ENCODE measurements at regions not wholly inside any gene's neighbourhood (a gene's known extent, or its start where the extent isn't known, plus 50 kb on each side); places are given as distances from the start of the nearest gene placed in this dataset.

DNA sequence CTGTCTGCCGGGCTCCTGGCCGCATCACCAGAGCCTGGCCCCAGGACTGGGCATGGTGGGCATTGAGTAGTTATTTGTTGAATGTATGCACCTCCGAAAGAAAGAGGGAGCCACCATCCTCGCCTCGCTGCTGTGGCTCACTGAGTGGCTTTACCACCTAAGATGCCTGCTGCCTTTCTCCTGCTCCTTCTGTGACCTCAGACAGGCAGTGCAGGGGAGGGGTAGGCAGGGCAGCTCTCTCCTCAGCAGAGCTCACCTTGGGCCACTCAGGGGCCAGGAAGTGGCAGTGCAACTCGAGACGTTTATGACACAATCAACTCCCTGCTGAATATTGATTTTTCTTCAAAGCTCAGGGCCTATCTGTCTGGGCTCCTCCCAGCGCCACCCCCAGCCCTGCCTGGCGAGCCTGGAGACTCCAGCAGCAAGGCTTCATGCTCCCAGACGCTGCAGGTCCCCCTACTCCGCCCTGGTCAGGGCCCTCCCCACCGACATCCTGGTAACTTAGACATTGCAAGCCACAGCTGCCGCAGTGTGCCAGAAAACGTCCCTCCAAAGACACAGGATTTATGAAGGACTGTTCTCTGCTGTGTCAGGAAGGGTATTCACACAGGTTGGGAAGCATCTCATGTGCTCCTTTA is 84.3 kb upstream of the DIO3 start (continued):
- TF ChIP-seq, protein P1, sequence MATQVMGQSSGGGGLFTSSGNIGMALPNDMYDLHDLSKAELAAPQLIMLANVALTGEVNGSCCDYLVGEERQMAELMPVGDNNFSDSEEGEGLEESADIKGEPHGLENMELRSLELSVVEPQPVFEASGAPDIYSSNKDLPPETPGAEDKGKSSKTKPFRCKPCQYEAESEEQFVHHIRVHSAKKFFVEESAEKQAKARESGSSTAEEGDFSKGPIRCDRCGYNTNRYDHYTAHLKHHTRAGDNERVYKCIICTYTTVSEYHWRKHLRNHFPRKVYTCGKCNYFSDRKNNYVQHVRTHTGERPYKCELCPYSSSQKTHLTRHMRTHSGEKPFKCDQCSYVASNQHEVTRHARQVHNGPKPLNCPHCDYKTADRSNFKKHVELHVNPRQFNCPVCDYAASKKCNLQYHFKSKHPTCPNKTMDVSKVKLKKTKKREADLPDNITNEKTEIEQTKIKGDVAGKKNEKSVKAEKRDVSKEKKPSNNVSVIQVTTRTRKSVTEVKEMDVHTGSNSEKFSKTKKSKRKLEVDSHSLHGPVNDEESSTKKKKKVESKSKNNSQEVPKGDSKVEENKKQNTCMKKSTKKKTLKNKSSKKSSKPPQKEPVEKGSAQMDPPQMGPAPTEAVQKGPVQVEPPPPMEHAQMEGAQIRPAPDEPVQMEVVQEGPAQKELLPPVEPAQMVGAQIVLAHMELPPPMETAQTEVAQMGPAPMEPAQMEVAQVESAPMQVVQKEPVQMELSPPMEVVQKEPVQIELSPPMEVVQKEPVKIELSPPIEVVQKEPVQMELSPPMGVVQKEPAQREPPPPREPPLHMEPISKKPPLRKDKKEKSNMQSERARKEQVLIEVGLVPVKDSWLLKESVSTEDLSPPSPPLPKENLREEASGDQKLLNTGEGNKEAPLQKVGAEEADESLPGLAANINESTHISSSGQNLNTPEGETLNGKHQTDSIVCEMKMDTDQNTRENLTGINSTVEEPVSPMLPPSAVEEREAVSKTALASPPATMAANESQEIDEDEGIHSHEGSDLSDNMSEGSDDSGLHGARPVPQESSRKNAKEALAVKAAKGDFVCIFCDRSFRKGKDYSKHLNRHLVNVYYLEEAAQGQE (IDR thresholded peaks at IDR 0.05; ENCODE audit: unreplicated experiment), result no peak

DNA sequence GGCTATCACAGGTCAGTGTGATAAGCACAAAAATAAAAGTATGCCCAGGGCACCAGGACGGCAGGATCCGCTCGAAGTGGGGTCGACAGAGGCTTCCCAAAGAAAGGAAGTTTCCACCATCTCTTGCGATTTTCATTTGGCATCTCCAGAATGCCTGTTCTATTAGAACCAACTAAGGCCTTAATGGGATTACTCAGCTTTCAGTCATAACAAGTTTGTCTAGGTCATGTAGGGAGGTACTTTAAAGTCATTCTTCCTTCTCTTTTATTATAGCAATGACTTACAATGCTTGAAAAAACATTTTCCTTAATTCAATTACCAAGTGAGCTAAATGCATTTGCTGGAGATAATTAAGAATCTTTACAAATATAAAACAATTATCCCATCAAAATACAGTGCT is 83.6 kb upstream of the DIO3 start:
- TF ChIP-seq, protein P1 (IDR thresholded peaks at IDR 0.05; ENCODE audit: unreplicated experiment), result no peak
- TF ChIP-seq STAT1 (IDR thresholded peaks at IDR 0.05; ENCODE audit: unreplicated experiment) (no peak), POLR2AphosphoS5 (IDR thresholded peaks at IDR 0.05; ENCODE audit: low read depth) (no peak)
- Mint-ChIP-seq H3K4me3 (0 out of 3 replicates have a peak overlapping the region, but pooled peaks have one; percentile 5), H3K9me3 (peaks cover 7% of the 10 kb centered on the region; the same call in 1 of the 3 replicates), H3K4me1 (peaks cover 18% of the 10 kb centered on the region), H3K27ac (no peak overlapping the region; the same call in 1 of the 2 replicates), H3K27me3 (ENCODE audit: insufficient read depth, low read depth, poor library complexity) (peaks cover 12% of the 10 kb centered on the region), H3K36me3 (ENCODE audit: low read depth) (no peaks in the 10 kb centered on the region)
- no peak overlapping the region for H3K27ac ChIP-seq (ENCODE audit: low read depth)
- no peak for ATAC-seq
- H2AFZ ChIP-seq, result peak overlapping the region; percentile 93
- no peaks in the 10 kb centered on the region for H3F3A ChIP-seq (replicated peaks; ENCODE audit: low read depth)
- H3K27me3 ChIP-seq (ENCODE audit: insufficient read depth), result no peaks in the 10 kb centered on the region
- H3K9me2 ChIP-seq (ENCODE audit: insufficient read depth), result no peaks in the 10 kb centered on the region
- H3K4me1 ChIP-seq (ENCODE audit: insufficient read depth), result 0 out of 2 replicates have a peak, but pooled peaks cover 6% of the 10 kb centered on the region
- H3K36me3 ChIP-seq (ENCODE audit: insufficient read depth), result no peaks in the 10 kb centered on the region
- no peak overlapping the region for H3K4me3 ChIP-seq
- no peak overlapping the region; the same call in 1 of the 2 replicates for H3K4me2 ChIP-seq
- DNase-seq (ENCODE audit: low spot score), result no peak
- H3K79me2 ChIP-seq (replicated peaks; ENCODE audit: insufficient read depth), result no peaks in the 10 kb centered on the region
- H4K20me1 ChIP-seq (replicated peaks; ENCODE audit: insufficient read depth), result no peaks in the 10 kb centered on the region

DNA sequence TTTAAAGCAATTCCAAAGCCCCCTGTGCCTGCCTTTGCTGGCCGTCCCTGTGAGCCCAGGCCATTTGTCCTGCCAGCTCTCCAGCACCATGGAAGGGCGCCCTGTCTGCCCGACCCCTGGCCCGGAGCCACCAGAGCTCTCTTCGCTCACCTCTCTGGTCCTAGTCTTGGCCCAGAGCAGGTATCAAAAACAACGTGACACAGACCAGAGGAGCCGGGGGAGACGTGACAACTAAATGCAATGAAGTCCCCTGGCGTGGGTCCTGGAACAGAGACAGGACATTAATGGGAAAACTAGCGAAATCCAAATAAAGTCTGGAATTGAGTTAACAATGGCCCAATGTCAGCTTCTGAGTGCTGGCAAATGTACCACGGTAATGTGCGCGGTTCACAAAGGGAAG is 83.2 kb upstream of the DIO3 start:
- Histone ChIP-seq H2AFZ (no peak overlapping the region), H3K79me2 (replicated peaks; ENCODE audit: insufficient read depth) (no peaks in the 10 kb centered on the region), H4K20me1 (replicated peaks; ENCODE audit: insufficient read depth) (no peaks in the 10 kb centered on the region), H3K27me3 (ENCODE audit: insufficient read depth) (no peaks in the 10 kb centered on the region), H3K9me2 (ENCODE audit: insufficient read depth) (no peaks in the 10 kb centered on the region), H3K4me1 (ENCODE audit: insufficient read depth) (0 out of 2 replicates have a peak, but pooled peaks cover 6% of the 10 kb centered on the region), H3K27ac (ENCODE audit: low read depth) (no peak overlapping the region), H3F3A (replicated peaks; ENCODE audit: low read depth) (no peaks in the 10 kb centered on the region), H3K4me2 (no peak overlapping the region), H3K4me3 (no peak overlapping the region), H3K36me3 (ENCODE audit: insufficient read depth) (no peaks in the 10 kb centered on the region)
- peaks cover 9% of the 10 kb centered on the region; the same call in 1 of the 3 replicates for H3K9me3 Mint-ChIP-seq
- H3K4me1 Mint-ChIP-seq, result peaks cover 18% of the 10 kb centered on the region
- no peak overlapping the region for H3K27ac Mint-ChIP-seq
- DNase-seq (ENCODE audit: low spot score), result no peak
- no peak overlapping the region for H3K4me3 Mint-ChIP-seq
- TF ChIP-seq, protein P2, sequence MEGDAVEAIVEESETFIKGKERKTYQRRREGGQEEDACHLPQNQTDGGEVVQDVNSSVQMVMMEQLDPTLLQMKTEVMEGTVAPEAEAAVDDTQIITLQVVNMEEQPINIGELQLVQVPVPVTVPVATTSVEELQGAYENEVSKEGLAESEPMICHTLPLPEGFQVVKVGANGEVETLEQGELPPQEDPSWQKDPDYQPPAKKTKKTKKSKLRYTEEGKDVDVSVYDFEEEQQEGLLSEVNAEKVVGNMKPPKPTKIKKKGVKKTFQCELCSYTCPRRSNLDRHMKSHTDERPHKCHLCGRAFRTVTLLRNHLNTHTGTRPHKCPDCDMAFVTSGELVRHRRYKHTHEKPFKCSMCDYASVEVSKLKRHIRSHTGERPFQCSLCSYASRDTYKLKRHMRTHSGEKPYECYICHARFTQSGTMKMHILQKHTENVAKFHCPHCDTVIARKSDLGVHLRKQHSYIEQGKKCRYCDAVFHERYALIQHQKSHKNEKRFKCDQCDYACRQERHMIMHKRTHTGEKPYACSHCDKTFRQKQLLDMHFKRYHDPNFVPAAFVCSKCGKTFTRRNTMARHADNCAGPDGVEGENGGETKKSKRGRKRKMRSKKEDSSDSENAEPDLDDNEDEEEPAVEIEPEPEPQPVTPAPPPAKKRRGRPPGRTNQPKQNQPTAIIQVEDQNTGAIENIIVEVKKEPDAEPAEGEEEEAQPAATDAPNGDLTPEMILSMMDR (conservative IDR thresholded peaks at IDR 0.05; ENCODE audit: low read depth in 2 of 2), result no peak
- TF ChIP-seq ZNF114 (CRISPR knock-in tag; IDR thresholded peaks at IDR 0.05) (no peak), POLR2AphosphoS5 (IDR thresholded peaks at IDR 0.05; ENCODE audit: low read depth) (no peak), ZNF331 (CRISPR knock-in tag; IDR thresholded peaks at IDR 0.05; ENCODE audit: low read depth) (no peak)
- peaks cover 12% of the 10 kb centered on the region for H3K27me3 Mint-ChIP-seq (ENCODE audit: insufficient read depth, low read depth, poor library complexity)
- H3K36me3 Mint-ChIP-seq (ENCODE audit: low read depth), result no peaks in the 10 kb centered on the region
- ATAC-seq, result no peak
